ENCODE measurements at regions not wholly inside any gene's neighbourhood (a gene's known extent, or its start where the extent isn't known, plus 50 kb on each side); places are given as distances from the start of the nearest gene placed in this dataset.

DNA sequence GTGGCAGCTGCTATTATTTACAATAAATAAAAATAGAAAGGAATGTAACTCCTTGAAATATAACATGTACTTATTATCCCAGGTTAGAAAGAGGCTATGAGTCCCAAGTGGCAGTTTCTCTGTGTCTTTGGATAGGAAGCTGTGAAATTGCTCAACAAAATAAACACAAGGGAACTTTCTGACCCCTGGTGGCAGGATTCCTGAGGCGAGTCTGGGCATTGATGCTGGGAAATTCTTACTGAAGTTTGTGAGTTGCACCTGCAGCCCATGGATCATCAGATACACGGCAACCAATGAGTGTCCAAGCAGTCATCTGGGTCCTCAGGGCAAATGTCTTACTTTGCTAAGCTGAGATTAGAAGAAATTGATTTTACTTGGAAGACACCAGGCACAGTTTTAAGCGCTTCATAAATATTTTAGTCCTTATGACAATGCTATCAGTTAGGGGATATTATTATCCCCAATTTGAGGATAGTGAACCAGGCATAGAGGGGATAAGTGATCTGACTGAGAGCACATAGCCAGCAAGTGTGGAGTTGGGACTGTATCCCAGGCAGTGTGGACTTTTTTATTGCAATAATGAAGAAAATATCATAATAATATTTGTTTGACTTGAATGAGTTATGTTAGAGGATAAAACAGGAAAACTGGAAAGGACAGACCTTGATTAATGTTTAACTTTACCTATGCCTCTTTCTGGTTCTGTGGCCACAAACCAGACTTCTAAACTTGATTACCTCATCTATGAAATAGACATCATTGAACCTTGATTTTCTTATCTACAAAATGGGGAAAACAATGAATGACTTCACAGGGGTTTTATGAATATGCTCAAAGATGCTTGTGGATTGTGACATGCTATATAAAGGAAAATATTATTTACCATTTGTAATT, 265.5 kb upstream of the ADAMTSL1 start:
- DNase-seq (ENCODE audit: low spot score) (peak; percentile 62), ATAC-seq (peak; percentile 86)
- ChIA-PET POLR2A (no interaction called here), CTCF (interaction anchor here (0.7 to 3.0 kb wide), 8 partner anchors 8 to 404 kb away, joined by 3 to 33 read pairs (median 3); no protein-coding TSS in a partner anchor)
- Mint-ChIP-seq H3K27ac (no peak overlapping the region), H3K27me3 (ENCODE audit: low read depth) (no peaks in the 10 kb centered on the region), H3K9me3 (no peaks in the 10 kb centered on the region), H3K36me3 (no peaks in the 10 kb centered on the region), H3K4me1 (peaks cover 17% of the 10 kb centered on the region), H3K4me3 (no peak overlapping the region)
- TF ChIP-seq, protein P1, sequence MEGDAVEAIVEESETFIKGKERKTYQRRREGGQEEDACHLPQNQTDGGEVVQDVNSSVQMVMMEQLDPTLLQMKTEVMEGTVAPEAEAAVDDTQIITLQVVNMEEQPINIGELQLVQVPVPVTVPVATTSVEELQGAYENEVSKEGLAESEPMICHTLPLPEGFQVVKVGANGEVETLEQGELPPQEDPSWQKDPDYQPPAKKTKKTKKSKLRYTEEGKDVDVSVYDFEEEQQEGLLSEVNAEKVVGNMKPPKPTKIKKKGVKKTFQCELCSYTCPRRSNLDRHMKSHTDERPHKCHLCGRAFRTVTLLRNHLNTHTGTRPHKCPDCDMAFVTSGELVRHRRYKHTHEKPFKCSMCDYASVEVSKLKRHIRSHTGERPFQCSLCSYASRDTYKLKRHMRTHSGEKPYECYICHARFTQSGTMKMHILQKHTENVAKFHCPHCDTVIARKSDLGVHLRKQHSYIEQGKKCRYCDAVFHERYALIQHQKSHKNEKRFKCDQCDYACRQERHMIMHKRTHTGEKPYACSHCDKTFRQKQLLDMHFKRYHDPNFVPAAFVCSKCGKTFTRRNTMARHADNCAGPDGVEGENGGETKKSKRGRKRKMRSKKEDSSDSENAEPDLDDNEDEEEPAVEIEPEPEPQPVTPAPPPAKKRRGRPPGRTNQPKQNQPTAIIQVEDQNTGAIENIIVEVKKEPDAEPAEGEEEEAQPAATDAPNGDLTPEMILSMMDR (IDR thresholded peaks at IDR 0.05), result 0 out of 2 replicates have a peak, but pooled peaks have one; percentile 23
- TF ChIP-seq JUN (CRISPR knock-in tag; IDR thresholded peaks at IDR 0.05), result no peak

DNA sequence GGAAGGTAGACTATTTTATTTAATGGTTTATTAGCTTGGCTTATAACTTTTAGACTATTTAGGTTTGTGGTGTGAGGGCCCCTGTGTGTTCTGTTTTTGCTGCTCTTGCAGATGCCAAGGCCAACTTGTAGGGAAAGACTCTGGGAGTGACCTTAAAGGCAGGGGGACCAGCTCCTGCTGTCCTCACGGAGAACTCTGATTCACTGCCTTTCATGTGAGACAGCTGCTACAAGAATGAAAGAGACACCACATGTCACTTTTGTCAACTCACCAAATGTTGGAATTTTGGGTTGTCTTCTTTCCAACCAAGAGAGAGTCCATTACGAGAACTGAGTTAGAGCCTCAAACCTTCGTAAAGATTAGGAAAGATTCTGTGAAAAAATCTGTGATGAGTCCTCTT, 258.3 kb upstream of the ADAMTSL1 start:
- Mint-ChIP-seq H3K36me3 (no peaks in the 10 kb centered on the region), H3K27ac (no peak overlapping the region), H3K4me1 (peaks cover 17% of the 10 kb centered on the region), H3K27me3 (ENCODE audit: low read depth) (no peaks in the 10 kb centered on the region), H3K4me3 (no peak overlapping the region), H3K9me3 (no peaks in the 10 kb centered on the region)
- CTCF ChIA-PET, result interaction anchor here (1.2 to 1.6 kb wide), 2 partner anchors 39 to 404 kb away, joined by 4 to 5 read pairs; no protein-coding TSS in a partner anchor
- DNase-seq (ENCODE audit: low spot score) (no peak), ATAC-seq (no peak)
- POLR2A ChIA-PET, result no interaction called here
- TF ChIP-seq PRRX2 (CRISPR knock-in tag; IDR thresholded peaks at IDR 0.05) (no peak), TEAD1 (CRISPR knock-in tag; IDR thresholded peaks at IDR 0.05) (no peak), NFATC4 (CRISPR knock-in tag; IDR thresholded peaks at IDR 0.05) (no peak), ATF1 (CRISPR knock-in tag; IDR thresholded peaks at IDR 0.05) (no peak), MXD4 (CRISPR knock-in tag; IDR thresholded peaks at IDR 0.05; ENCODE audit: borderline replicate concordance) (no peak), SP1 (CRISPR knock-in tag; conservative IDR thresholded peaks at IDR 0.05) (no peak), EMX1 (CRISPR knock-in tag; IDR thresholded peaks at IDR 0.05) (no peak), NFYB (CRISPR knock-in tag; conservative IDR thresholded peaks at IDR 0.05; ENCODE audit: low read depth) (no peak)
- TF ChIP-seq, protein P2, sequence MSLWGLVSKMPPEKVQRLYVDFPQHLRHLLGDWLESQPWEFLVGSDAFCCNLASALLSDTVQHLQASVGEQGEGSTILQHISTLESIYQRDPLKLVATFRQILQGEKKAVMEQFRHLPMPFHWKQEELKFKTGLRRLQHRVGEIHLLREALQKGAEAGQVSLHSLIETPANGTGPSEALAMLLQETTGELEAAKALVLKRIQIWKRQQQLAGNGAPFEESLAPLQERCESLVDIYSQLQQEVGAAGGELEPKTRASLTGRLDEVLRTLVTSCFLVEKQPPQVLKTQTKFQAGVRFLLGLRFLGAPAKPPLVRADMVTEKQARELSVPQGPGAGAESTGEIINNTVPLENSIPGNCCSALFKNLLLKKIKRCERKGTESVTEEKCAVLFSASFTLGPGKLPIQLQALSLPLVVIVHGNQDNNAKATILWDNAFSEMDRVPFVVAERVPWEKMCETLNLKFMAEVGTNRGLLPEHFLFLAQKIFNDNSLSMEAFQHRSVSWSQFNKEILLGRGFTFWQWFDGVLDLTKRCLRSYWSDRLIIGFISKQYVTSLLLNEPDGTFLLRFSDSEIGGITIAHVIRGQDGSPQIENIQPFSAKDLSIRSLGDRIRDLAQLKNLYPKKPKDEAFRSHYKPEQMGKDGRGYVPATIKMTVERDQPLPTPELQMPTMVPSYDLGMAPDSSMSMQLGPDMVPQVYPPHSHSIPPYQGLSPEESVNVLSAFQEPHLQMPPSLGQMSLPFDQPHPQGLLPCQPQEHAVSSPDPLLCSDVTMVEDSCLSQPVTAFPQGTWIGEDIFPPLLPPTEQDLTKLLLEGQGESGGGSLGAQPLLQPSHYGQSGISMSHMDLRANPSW (CRISPR knock-in tag; conservative IDR thresholded peaks at IDR 0.05; ENCODE audit: low read depth), result no peak
- TF ChIP-seq, protein P3, sequence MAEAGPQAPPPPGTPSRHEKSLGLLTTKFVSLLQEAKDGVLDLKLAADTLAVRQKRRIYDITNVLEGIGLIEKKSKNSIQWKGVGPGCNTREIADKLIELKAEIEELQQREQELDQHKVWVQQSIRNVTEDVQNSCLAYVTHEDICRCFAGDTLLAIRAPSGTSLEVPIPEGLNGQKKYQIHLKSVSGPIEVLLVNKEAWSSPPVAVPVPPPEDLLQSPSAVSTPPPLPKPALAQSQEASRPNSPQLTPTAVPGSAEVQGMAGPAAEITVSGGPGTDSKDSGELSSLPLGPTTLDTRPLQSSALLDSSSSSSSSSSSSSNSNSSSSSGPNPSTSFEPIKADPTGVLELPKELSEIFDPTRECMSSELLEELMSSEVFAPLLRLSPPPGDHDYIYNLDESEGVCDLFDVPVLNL (CRISPR knock-in tag; IDR thresholded peaks at IDR 0.05; ENCODE audit: borderline replicate concordance, low read depth), result no peak
- TF ChIP-seq, protein P4, sequence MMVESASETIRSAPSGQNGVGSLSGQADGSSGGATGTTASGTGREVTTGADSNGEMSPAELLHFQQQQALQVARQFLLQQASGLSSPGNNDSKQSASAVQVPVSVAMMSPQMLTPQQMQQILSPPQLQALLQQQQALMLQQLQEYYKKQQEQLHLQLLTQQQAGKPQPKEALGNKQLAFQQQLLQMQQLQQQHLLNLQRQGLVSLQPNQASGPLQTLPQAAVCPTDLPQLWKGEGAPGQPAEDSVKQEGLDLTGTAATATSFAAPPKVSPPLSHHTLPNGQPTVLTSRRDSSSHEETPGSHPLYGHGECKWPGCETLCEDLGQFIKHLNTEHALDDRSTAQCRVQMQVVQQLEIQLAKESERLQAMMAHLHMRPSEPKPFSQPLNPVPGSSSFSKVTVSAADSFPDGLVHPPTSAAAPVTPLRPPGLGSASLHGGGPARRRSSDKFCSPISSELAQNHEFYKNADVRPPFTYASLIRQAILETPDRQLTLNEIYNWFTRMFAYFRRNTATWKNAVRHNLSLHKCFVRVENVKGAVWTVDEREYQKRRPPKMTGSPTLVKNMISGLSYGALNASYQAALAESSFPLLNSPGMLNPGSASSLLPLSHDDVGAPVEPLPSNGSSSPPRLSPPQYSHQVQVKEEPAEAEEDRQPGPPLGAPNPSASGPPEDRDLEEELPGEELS (CRISPR knock-in tag; IDR thresholded peaks at IDR 0.05), result no peak
- TF ChIP-seq, protein P5, sequence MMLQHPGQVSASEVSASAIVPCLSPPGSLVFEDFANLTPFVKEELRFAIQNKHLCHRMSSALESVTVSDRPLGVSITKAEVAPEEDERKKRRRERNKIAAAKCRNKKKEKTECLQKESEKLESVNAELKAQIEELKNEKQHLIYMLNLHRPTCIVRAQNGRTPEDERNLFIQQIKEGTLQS (CRISPR knock-in tag; conservative IDR thresholded peaks at IDR 0.05), result no peak
- TF ChIP-seq, protein P6, sequence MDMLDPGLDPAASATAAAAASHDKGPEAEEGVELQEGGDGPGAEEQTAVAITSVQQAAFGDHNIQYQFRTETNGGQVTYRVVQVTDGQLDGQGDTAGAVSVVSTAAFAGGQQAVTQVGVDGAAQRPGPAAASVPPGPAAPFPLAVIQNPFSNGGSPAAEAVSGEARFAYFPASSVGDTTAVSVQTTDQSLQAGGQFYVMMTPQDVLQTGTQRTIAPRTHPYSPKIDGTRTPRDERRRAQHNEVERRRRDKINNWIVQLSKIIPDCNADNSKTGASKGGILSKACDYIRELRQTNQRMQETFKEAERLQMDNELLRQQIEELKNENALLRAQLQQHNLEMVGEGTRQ (CRISPR knock-in tag; IDR thresholded peaks at IDR 0.05), result no peak
- TF ChIP-seq, protein P1 (IDR thresholded peaks at IDR 0.05), result no peak
- TF ChIP-seq, protein P7, sequence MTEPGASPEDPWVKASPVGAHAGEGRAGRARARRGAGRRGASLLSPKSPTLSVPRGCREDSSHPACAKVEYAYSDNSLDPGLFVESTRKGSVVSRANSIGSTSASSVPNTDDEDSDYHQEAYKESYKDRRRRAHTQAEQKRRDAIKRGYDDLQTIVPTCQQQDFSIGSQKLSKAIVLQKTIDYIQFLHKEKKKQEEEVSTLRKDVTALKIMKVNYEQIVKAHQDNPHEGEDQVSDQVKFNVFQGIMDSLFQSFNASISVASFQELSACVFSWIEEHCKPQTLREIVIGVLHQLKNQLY (CRISPR knock-in tag; IDR thresholded peaks at IDR 0.05), result no peak
- TF ChIP-seq, protein P8, sequence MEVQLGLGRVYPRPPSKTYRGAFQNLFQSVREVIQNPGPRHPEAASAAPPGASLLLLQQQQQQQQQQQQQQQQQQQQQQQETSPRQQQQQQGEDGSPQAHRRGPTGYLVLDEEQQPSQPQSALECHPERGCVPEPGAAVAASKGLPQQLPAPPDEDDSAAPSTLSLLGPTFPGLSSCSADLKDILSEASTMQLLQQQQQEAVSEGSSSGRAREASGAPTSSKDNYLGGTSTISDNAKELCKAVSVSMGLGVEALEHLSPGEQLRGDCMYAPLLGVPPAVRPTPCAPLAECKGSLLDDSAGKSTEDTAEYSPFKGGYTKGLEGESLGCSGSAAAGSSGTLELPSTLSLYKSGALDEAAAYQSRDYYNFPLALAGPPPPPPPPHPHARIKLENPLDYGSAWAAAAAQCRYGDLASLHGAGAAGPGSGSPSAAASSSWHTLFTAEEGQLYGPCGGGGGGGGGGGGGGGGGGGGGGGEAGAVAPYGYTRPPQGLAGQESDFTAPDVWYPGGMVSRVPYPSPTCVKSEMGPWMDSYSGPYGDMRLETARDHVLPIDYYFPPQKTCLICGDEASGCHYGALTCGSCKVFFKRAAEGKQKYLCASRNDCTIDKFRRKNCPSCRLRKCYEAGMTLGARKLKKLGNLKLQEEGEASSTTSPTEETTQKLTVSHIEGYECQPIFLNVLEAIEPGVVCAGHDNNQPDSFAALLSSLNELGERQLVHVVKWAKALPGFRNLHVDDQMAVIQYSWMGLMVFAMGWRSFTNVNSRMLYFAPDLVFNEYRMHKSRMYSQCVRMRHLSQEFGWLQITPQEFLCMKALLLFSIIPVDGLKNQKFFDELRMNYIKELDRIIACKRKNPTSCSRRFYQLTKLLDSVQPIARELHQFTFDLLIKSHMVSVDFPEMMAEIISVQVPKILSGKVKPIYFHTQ (CRISPR knock-in tag; IDR thresholded peaks at IDR 0.05), result no peak

All from WTC11 (cell line).